ENCODE measurements at regions not wholly inside any gene's neighbourhood (a gene's known extent, or its start where the extent isn't known, plus 50 kb on each side); places are given as distances from the start of the nearest gene placed in this dataset.

- TF ChIP-seq BRCA1 (IDR thresholded peaks at IDR 0.05; ENCODE audit: low read depth, low read length) (no peak), SAP30 (IDR thresholded peaks at IDR 0.05; ENCODE audit: insufficient read depth, insufficient replicate concordance, low read length) (no peak), TEAD4 (IDR thresholded peaks at IDR 0.05; ENCODE audit: low read depth, low read length) (no peak), SIN3A (conservative IDR thresholded peaks at IDR 0.05 in 1 of 2, IDR thresholded peaks at IDR 0.05 in 1 of 2; ENCODE audit: low read depth in 1 of 2, low read length in 2 of 2) (no peak), CHD1 (IDR thresholded peaks at IDR 0.05; ENCODE audit: low read depth, low read length) (no peak), KDM1A (IDR thresholded peaks at IDR 0.05; ENCODE audit: borderline replicate concordance, low read length) (no peak), JUN (IDR thresholded peaks at IDR 0.05; ENCODE audit: low read depth, low read length) (no peak), MAX (IDR thresholded peaks at IDR 0.05) (no peak)
Observed at GRCh38 chr20:11549172-11550103, 368.3 kb upstream of the BTBD3 start (continued).

Measured in H1 (cell line).